T-cell (primary cell): ENCODE measurements at regions not wholly inside any gene's neighbourhood (a gene's known extent, or its start where the extent isn't known, plus 50 kb on each side); places are given as distances from the start of the nearest gene placed in this dataset.

Experiments used
- ATAC-seq, 4 experiments: fragments of 200-7000 bp in 3 of 4; fragments of 150-1000 bp in 1 of 4; cut with Tn5 transposase; replicated peaks in 1 of 4; 1 replicate in 3 of 4; 2 replicates in 1 of 4; pipeline ENCODE4 v1.10.0; 2021; ENCODE audit warnings: moderate library complexity in 3 of 4, mild to moderate bottlenecking in 2 of 4, moderate number of reproducible peaks in 1 of 4
- CTCF ChIA-PET, 2 donors: fragments of 300-600 bp; sonication (Branson Sonifier 250); formaldehyde crosslinking; loops; one replicate each; lab custom pipeline; 2022; ENCODE audit warnings: antibody characterized with exemption in 2 of 2; lab: Charles Lee
- POLR2A ChIA-PET, 2 donors: fragments of 300-600 bp; sonication (Branson Sonifier 250); formaldehyde crosslinking; loops; one replicate each; lab custom pipeline; 2022; ENCODE audit warnings: antibody characterized with exemption in 2 of 2; lab: Charles Lee
- DNase-seq, 35 experiments: peaks; one replicate each; pipeline versions ENCODE4 v3.0.0 to v3.0.0-alpha.2; 2013 to 2023
- H3K27ac ChIP-seq: one replicate; pipeline ENCODE4 v1.5.1; 2013; ENCODE audit warnings: low read length
- H3K27me3 ChIP-seq, 2 experiments: replicated peaks in 1 of 2; 1 replicate in 1 of 2; 2 replicates in 1 of 2; pipeline versions ENCODE4 v1.6.1 to v1.7.0; 2013; ENCODE audit warnings: low read length in 1 of 2, mixed read lengths in 1 of 2; ENCODE audit not compliant: control insufficient read depth in 2 of 2, insufficient read depth in 2 of 2; ENCODE audit errors: extremely low read depth in 1 of 2
- H3K36me3 ChIP-seq, 2 donors: 1 replicate in 1 of 2; 2 replicates in 1 of 2; pipeline versions ENCODE4 v1.6.1 to v1.7.0; 2013; ENCODE audit warnings: low read length in 1 of 2; ENCODE audit not compliant: control insufficient read depth in 2 of 2, insufficient read depth in 1 of 2; ENCODE audit errors: extremely low read depth in 1 of 2
- H3K4me1 ChIP-seq, 2 experiments: 1 replicate in 1 of 2; 2 replicates in 1 of 2; pipeline versions ENCODE4 v1.6.1 to v1.7.0; 2013; ENCODE audit warnings: low read length in 2 of 2, mixed read lengths in 1 of 2; ENCODE audit not compliant: insufficient read depth in 2 of 2, control insufficient read depth in 1 of 2; ENCODE audit errors: extremely low read depth in 1 of 2
- H3K4me3 ChIP-seq, 2 donors: 1 replicate in 1 of 2; 2 replicates in 1 of 2; pipeline versions ENCODE4 v1.5.1 to v1.7.0; 2013; ENCODE audit warnings: mild to moderate bottlenecking in 2 of 2, low read length in 1 of 2, moderate library complexity in 1 of 2; ENCODE audit not compliant: control insufficient read depth in 1 of 2; ENCODE audit errors: extremely low read depth in 1 of 2
- H3K9me3 ChIP-seq: 2 replicates; pipeline ENCODE4 v1.7.0; 2013
- H3K27ac Mint-ChIP-seq, 2 donors: one replicate each; pipeline ENCODE4 v1.8.0; 2020 to 2021; ENCODE audit warnings: mild to moderate bottlenecking in 2 of 2, mixed read lengths in 2 of 2
- H3K27me3 Mint-ChIP-seq, 2 donors: one replicate each; pipeline ENCODE4 v1.8.0; 2021 to 2022; ENCODE audit warnings: mixed read lengths in 2 of 2
- H3K36me3 Mint-ChIP-seq: one replicate; pipeline ENCODE4 v1.8.0; 2021; ENCODE audit warnings: mixed read lengths
- H3K4me1 Mint-ChIP-seq, 3 donors: one replicate each; pipeline ENCODE4 v1.8.0; 2020 to 2022; ENCODE audit warnings: mixed read lengths in 3 of 3, mild to moderate bottlenecking in 1 of 3
- H3K4me3 Mint-ChIP-seq, 3 donors: one replicate each; pipeline ENCODE4 v1.8.0; 2020 to 2022; ENCODE audit warnings: mild to moderate bottlenecking in 3 of 3, mixed read lengths in 3 of 3, moderate library complexity in 3 of 3
- H3K9me3 Mint-ChIP-seq, 3 donors: one replicate each; pipeline ENCODE4 v1.8.0; 2020 to 2022; ENCODE audit warnings: mixed read lengths in 3 of 3
- WGBS: methylation state at CpG from one replicate; pipeline ENCODE4 v1.1.5; 2013; ENCODE audit warnings: missing lambda C conversion rate; ENCODE audit not compliant: insufficient coverage; 5-methylcytosine and 5-hydroxymethylcytosine counted together

- ChIA-PET CTCF (no interaction called here), POLR2A (no interaction called here)
- H3K9me3 ChIP-seq, result no peaks in the 10 kb centered on the region
- H3K27ac ChIP-seq, result no peak overlapping the region
- no peaks in the 10 kb centered on the region for H3K36me3 Mint-ChIP-seq
- no peak overlapping the region for H3K4me3 Mint-ChIP-seq
- no peak overlapping the region for H3K27ac Mint-ChIP-seq
- ATAC-seq (no peak), DNase-seq (no peak)
- no peaks in the 10 kb centered on the region for H3K4me1 Mint-ChIP-seq
- H3K4me3 ChIP-seq, result no peak overlapping the region
- H3K27me3 Mint-ChIP-seq, result no peaks in the 10 kb centered on the region
- no peaks in the 10 kb centered on the region for H3K36me3 ChIP-seq
- H3K9me3 Mint-ChIP-seq, result peaks cover 5 to 15% (median 11%) of the 10 kb centered on the region in 3 donors
- no peaks in the 10 kb centered on the region for H3K27me3 ChIP-seq
- WGBS, result 93% methylated on average over 4 of the region's 4 CpGs
- no peaks in the 10 kb centered on the region for H3K4me1 ChIP-seq
Observed at GRCh38 chr7:86158111-86158510, 485.6 kb upstream of the GRM3 start.

GRCh38 chr7:86155623-86156022 is 488.1 kb upstream of the GRM3 start:
- Mint-ChIP-seq H3K4me1 (no peaks in the 10 kb centered on the region), H3K36me3 (no peaks in the 10 kb centered on the region), H3K27ac (no peak overlapping the region), H3K4me3 (no peak overlapping the region), H3K9me3 (peaks cover 0 to 23% (median 13%) of the 10 kb centered on the region in 3 donors), H3K27me3 (no peaks in the 10 kb centered on the region)
- no peaks in the 10 kb centered on the region for H3K4me1 ChIP-seq
- no peaks in the 10 kb centered on the region for H3K36me3 ChIP-seq
- no peaks in the 10 kb centered on the region for H3K9me3 ChIP-seq
- H3K27ac ChIP-seq, result no peak overlapping the region
- DNase-seq (no peak), ATAC-seq (no peak)
- ChIA-PET POLR2A (no interaction called here), CTCF (no interaction called here)
- no peaks in the 10 kb centered on the region for H3K27me3 ChIP-seq
- H3K4me3 ChIP-seq, result no peak overlapping the region
- WGBS, result 100% methylated on average over 1 of the region's 2 CpGs

GRCh38 chr7:86152926-86153325 is 490.8 kb upstream of the GRM3 start:
- no peaks in the 10 kb centered on the region for H3K9me3 ChIP-seq
- no peaks in the 10 kb centered on the region for H3K27me3 Mint-ChIP-seq
- H3K9me3 Mint-ChIP-seq, result peaks cover 0 to 24% (median 6%) of the 10 kb centered on the region in 3 donors
- no peak for DNase-seq
- H3K27ac Mint-ChIP-seq, result no peak overlapping the region
- H3K4me3 ChIP-seq, result no peak overlapping the region
- no peaks in the 10 kb centered on the region for H3K36me3 ChIP-seq
- no peaks in the 10 kb centered on the region for H3K36me3 Mint-ChIP-seq
- ChIA-PET POLR2A (no interaction called here), CTCF (no interaction called here)
- no peak for ATAC-seq
- no peak overlapping the region for H3K4me3 Mint-ChIP-seq
- no peaks in the 10 kb centered on the region for H3K4me1 Mint-ChIP-seq
- H3K27me3 ChIP-seq, result no peaks in the 10 kb centered on the region
- H3K4me1 ChIP-seq, result no peaks in the 10 kb centered on the region
- H3K27ac ChIP-seq, result no peak overlapping the region
- WGBS, result no CpG with 5 or more reads among the region's 2 CpGs

- ATAC-seq (no peak), DNase-seq (no peak)
- H3K36me3 ChIP-seq, result no peaks in the 10 kb centered on the region
- H3K27me3 ChIP-seq, result no peaks in the 10 kb centered on the region
- POLR2A ChIA-PET, result no interaction called here
- H3K4me3 Mint-ChIP-seq, result no peak overlapping the region
- 80% methylated on average over 2 of the region's 4 CpGs for WGBS
- no peaks in the 10 kb centered on the region for H3K36me3 Mint-ChIP-seq
- H3K27me3 Mint-ChIP-seq, result no peaks in the 10 kb centered on the region
- no peaks in the 10 kb centered on the region for H3K4me1 Mint-ChIP-seq
- H3K9me3 Mint-ChIP-seq, result peaks cover 4 to 34% (median 17%) of the 10 kb centered on the region in 3 donors
- H3K27ac Mint-ChIP-seq, result no peak overlapping the region
- no peaks in the 10 kb centered on the region for H3K9me3 ChIP-seq
- H3K4me1 ChIP-seq, result no peaks in the 10 kb centered on the region
- no peak overlapping the region for H3K27ac ChIP-seq
- CTCF ChIA-PET, result no interaction called here
- no peak overlapping the region for H3K4me3 ChIP-seq
Observed at GRCh38 chr7:86149024-86149665, 494.6 kb upstream of the GRM3 start.

GRCh38 chr7:86148501-86148900 is 495.2 kb upstream of the GRM3 start:
- DNase-seq (no peak), ATAC-seq (no peak)
- no peaks in the 10 kb centered on the region for H3K9me3 ChIP-seq
- no peaks in the 10 kb centered on the region for H3K36me3 ChIP-seq
- Mint-ChIP-seq H3K27me3 (no peaks in the 10 kb centered on the region), H3K36me3 (no peaks in the 10 kb centered on the region), H3K4me1 (no peaks in the 10 kb centered on the region), H3K27ac (no peak overlapping the region), H3K4me3 (no peak overlapping the region), H3K9me3 (peaks cover 4 to 34% (median 17%) of the 10 kb centered on the region in 3 donors)
- CTCF ChIA-PET, result no interaction called here
- H3K4me1 ChIP-seq, result no peaks in the 10 kb centered on the region
- POLR2A ChIA-PET, result no interaction called here
- WGBS, result no CpG with 5 or more reads among the region's 2 CpGs
- no peaks in the 10 kb centered on the region for H3K27me3 ChIP-seq
- H3K27ac ChIP-seq, result no peak overlapping the region
- H3K4me3 ChIP-seq, result no peak overlapping the region

- Mint-ChIP-seq H3K36me3 (no peaks in the 10 kb centered on the region), H3K4me1 (no peaks in the 10 kb centered on the region), H3K9me3 (peaks cover 0 to 7% (median 4%) of the 10 kb centered on the region in 3 donors), H3K4me3 (no peak overlapping the region), H3K27me3 (no peaks in the 10 kb centered on the region), H3K27ac (no peak overlapping the region)
- H3K4me1 ChIP-seq, result no peaks in the 10 kb centered on the region
- DNase-seq, result no peak
- H3K27me3 ChIP-seq, result no peaks in the 10 kb centered on the region
- no peaks in the 10 kb centered on the region for H3K36me3 ChIP-seq
- CTCF ChIA-PET, result no interaction called here
- H3K9me3 ChIP-seq, result peaks cover 4% of the 10 kb centered on the region
- H3K27ac ChIP-seq, result no peak overlapping the region
- no peak for ATAC-seq
- H3K4me3 ChIP-seq, result no peak overlapping the region
- POLR2A ChIA-PET, result no interaction called here
Observed at GRCh38 chr7:86137343-86137742, 506.4 kb upstream of the GRM3 start.

- no peak overlapping the region for H3K27ac Mint-ChIP-seq
- no peaks in the 10 kb centered on the region for H3K36me3 Mint-ChIP-seq
- DNase-seq (no peak), ATAC-seq (no peak)
- Histone ChIP-seq H3K4me1 (no peaks in the 10 kb centered on the region), H3K36me3 (no peaks in the 10 kb centered on the region), H3K9me3 (peaks cover 4% of the 10 kb centered on the region), H3K27ac (no peak overlapping the region), H3K4me3 (no peak overlapping the region), H3K27me3 (no peaks in the 10 kb centered on the region)
- WGBS, result 86% methylated on average over 7 of the region's 10 CpGs
- peaks cover 4 to 17% (median 8%) of the 10 kb centered on the region in 3 donors for H3K9me3 Mint-ChIP-seq
- H3K27me3 Mint-ChIP-seq, result no peaks in the 10 kb centered on the region
- CTCF ChIA-PET, result no interaction called here
- POLR2A ChIA-PET, result no interaction called here
- H3K4me3 Mint-ChIP-seq, result no peak overlapping the region
- H3K4me1 Mint-ChIP-seq, result no peaks in the 10 kb centered on the region
Observed at GRCh38 chr7:86130268-86130667, 513.4 kb upstream of the GRM3 start.
